Spleen (tissue), 7 donors: ENCODE measurements at regions not wholly inside any gene's neighbourhood (a gene's known extent, or its start where the extent isn't known, plus 50 kb on each side); places are given as distances from the start of the nearest gene placed in this dataset.
"Not testable (repeated sequence)": the region's sequence is repeated elsewhere in the genome, so short reads cannot be mapped to it uniquely, and the experiment has no call there.

Experiments
- CTCF ChIP-seq, 11 experiments: fragments of 200-600 bp in 7 of 11; fragments of 450-650 bp in 4 of 11; sonication (generic) in 4 of 11; IDR thresholded peaks in 8 of 11; conservative IDR thresholded peaks in 3 of 11; 1 replicate in 7 of 11; 2 replicates in 4 of 11; pipeline versions ENCODE4 v1.4.0 to v1.8.0; 2016 to 2021; ENCODE audit warnings: antibody characterized with exemption in 11 of 11, inconsistent platforms in 4 of 11, mild to moderate bottlenecking in 1 of 11
- POLR2A ChIP-seq, 3 donors: fragments of 450-650 bp; IDR thresholded peaks; one replicate each; pipeline ENCODE4 v1.5.1; 2017; ENCODE audit warnings: antibody characterized with exemption in 3 of 3, mild to moderate bottlenecking in 1 of 3
- POLR2AphosphoS5 ChIP-seq, 3 donors: sonication (generic); formaldehyde crosslinking; IDR thresholded peaks; one replicate each; pipeline ENCODE4 v1.5.1; 2017; ENCODE audit warnings: antibody characterized with exemption in 3 of 3
- donor health status: DM: no; HTN: no; CAD: no; lungs with moderate emphysema.
- donor health status: DM: no; HTN: no; CAD: no.
- donor health status: DM: no; HTN: no; CAD: no.

- TF ChIP-seq CTCF (IDR thresholded peaks at IDR 0.05 in 8 of 11, conservative IDR thresholded peaks at IDR 0.05 in 3 of 11); POLR2A (IDR thresholded peaks at IDR 0.05); POLR2AphosphoS5 (IDR thresholded peaks at IDR 0.05): not testable (repeated sequence)
Measured at GRCh38 chr13:61089894-61090293, 325.8 kb downstream of the PCDH20 start.
